WTC11 (cell line): ENCODE measurements at regions not wholly inside any gene's neighbourhood (a gene's known extent, or its start where the extent isn't known, plus 50 kb on each side); places are given as distances from the start of the nearest gene placed in this dataset.

Experiments used
- E2F4 ChIP-seq: sonication (generic); formaldehyde crosslinking; IDR thresholded peaks from 2 replicates; pipeline ENCODE4 v1.8.1; 2022; ENCODE audit warnings: low read depth, mild to moderate bottlenecking, moderate library complexity, missing genetic modification reagents, borderline replicate concordance
- GABPB1 ChIP-seq: sonication (generic); formaldehyde crosslinking; IDR thresholded peaks from 2 replicates; pipeline ENCODE4 v1.8.1; 2023; ENCODE audit warnings: mild to moderate bottlenecking, missing genetic modification reagents
- TF ChIP-seq, protein P1 (sequence below): fragments of 200-600 bp; IDR thresholded peaks from 2 replicates; pipeline ENCODE4 v1.8.0; 2022; ENCODE audit warnings: antibody characterized with exemption

DNA sequence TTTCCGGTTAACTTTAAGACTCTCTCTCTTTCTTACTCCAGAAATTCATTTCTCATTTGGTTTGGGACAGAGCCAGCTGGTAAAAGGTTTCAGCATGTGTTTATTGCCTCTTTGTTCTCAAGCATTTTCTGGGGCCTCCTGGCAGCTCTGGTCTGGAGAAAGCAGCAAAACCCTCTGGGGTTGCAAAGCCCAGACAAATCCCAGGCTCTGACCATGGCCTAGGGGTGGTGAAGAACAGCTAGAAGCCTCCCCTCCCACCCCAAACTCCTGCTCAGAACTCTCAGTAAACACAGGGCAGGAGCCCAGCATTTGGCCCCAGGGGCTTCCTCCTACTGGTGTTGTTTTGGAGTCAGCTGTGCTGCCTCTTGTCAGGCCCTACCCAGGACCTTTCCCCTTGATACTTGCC, 124.2 kb upstream of the SERP2 start:
- TF ChIP-seq, protein P1, sequence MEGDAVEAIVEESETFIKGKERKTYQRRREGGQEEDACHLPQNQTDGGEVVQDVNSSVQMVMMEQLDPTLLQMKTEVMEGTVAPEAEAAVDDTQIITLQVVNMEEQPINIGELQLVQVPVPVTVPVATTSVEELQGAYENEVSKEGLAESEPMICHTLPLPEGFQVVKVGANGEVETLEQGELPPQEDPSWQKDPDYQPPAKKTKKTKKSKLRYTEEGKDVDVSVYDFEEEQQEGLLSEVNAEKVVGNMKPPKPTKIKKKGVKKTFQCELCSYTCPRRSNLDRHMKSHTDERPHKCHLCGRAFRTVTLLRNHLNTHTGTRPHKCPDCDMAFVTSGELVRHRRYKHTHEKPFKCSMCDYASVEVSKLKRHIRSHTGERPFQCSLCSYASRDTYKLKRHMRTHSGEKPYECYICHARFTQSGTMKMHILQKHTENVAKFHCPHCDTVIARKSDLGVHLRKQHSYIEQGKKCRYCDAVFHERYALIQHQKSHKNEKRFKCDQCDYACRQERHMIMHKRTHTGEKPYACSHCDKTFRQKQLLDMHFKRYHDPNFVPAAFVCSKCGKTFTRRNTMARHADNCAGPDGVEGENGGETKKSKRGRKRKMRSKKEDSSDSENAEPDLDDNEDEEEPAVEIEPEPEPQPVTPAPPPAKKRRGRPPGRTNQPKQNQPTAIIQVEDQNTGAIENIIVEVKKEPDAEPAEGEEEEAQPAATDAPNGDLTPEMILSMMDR: no peak
- TF ChIP-seq GABPB1 (no peak), E2F4 (CRISPR knock-in tag) (no peak)
